Myocyte (in vitro differentiated cells): ENCODE measurements at regions not wholly inside any gene's neighbourhood (a gene's known extent, or its start where the extent isn't known, plus 50 kb on each side); places are given as distances from the start of the nearest gene placed in this dataset.

Source experiments
- DNase-seq: peaks from one replicate; pipeline ENCODE4 v3.0.0-alpha.2; 2012; ENCODE audit warnings: low read depth

- DNase-seq = no peak
Measured at GRCh38 chr2:5751873-5752482, 59.8 kb downstream of the SOX11 start.

- no peak for DNase-seq
Measured at GRCh38 chr2:5756272-5756671, 64.1 kb downstream of the SOX11 start.

- no peak for DNase-seq
Measured at GRCh38 chr2:5758346-5758745, 66.2 kb downstream of the SOX11 start.

- DNase-seq = no peak
Measured at GRCh38 chr2:5759949-5760348, 67.8 kb downstream of the SOX11 start.

GRCh38 chr2:5763531-5763930 is 71.3 kb downstream of the SOX11 start:
- no peak for DNase-seq

GRCh38 chr2:5764041-5764440 is 71.9 kb downstream of the SOX11 start:
- DNase-seq = no peak

- DNase-seq = no peak
Measured at GRCh38 chr2:5766056-5766455, 73.9 kb downstream of the SOX11 start.

GRCh38 chr2:5766561-5766960 is 74.4 kb downstream of the SOX11 start:
- no peak for DNase-seq

GRCh38 chr2:5777131-5777535 is 84.9 kb downstream of the SOX11 start:
- no peak for DNase-seq

GRCh38 chr2:5781679-5782078 is 89.5 kb downstream of the SOX11 start:
- DNase-seq = no peak

- DNase-seq = no peak
Measured at GRCh38 chr2:5782103-5782502, 89.9 kb downstream of the SOX11 start.

- DNase-seq = no peak
Measured at GRCh38 chr2:5788447-5788846, 96.3 kb downstream of the SOX11 start.

GRCh38 chr2:5791371-5791770 is 99.2 kb downstream of the SOX11 start:
- DNase-seq = no peak

- DNase-seq = no peak
Measured at GRCh38 chr2:5794012-5794411, 101.8 kb downstream of the SOX11 start.

GRCh38 chr2:5798084-5798483 is 105.9 kb downstream of the SOX11 start:
- no peak for DNase-seq

GRCh38 chr2:5799348-5799747 is 107.2 kb downstream of the SOX11 start:
- no peak for DNase-seq

- no peak for DNase-seq
Measured at GRCh38 chr2:5803547-5803946, 111.4 kb downstream of the SOX11 start.

GRCh38 chr2:5818961-5819600 is 126.9 kb downstream of the SOX11 start:
- no peak for DNase-seq

- DNase-seq = no peak
Measured at GRCh38 chr2:5824126-5824525, 131.9 kb downstream of the SOX11 start.

GRCh38 chr2:5825686-5826085 is 133.5 kb downstream of the SOX11 start:
- DNase-seq = no peak

GRCh38 chr2:5826979-5827655 is 134.9 kb downstream of the SOX11 start:
- no peak for DNase-seq

- DNase-seq = no peak
Measured at GRCh38 chr2:5834501-5834900, 142.3 kb downstream of the SOX11 start.

GRCh38 chr2:5839550-5839949 is 147.4 kb downstream of the SOX11 start:
- no peak for DNase-seq
